Skeletal muscle tissue (tissue), 3 donors: ENCODE measurements at regions not wholly inside any gene's neighbourhood (a gene's known extent, or its start where the extent isn't known, plus 50 kb on each side); places are given as distances from the start of the nearest gene placed in this dataset.

Source experiments
- H3K27ac ChIP-seq: one replicate; pipeline ENCODE4 v1.7.0; 2013; ENCODE audit warnings: mild to moderate bottlenecking, low read depth, low read length, inconsistent platforms
- H3K27me3 ChIP-seq, 3 donors: one replicate each; pipeline ENCODE4 v1.7.0; 2013; ENCODE audit warnings: low read length in 3 of 3; ENCODE audit not compliant: control insufficient read depth in 3 of 3, insufficient read depth in 3 of 3
- H3K36me3 ChIP-seq, 3 donors: one replicate each; pipeline ENCODE4 v1.7.0; 2013; ENCODE audit warnings: low read length in 3 of 3; ENCODE audit not compliant: control insufficient read depth in 3 of 3, insufficient read depth in 3 of 3
- H3K4me1 ChIP-seq, 3 donors: one replicate each; pipeline ENCODE4 v1.7.0; 2013; ENCODE audit warnings: low read length in 3 of 3, mild to moderate bottlenecking in 3 of 3; ENCODE audit not compliant: control insufficient read depth in 3 of 3, insufficient read depth in 3 of 3
- H3K4me3 ChIP-seq, 3 donors: one replicate each; pipeline ENCODE4 v1.7.0; 2013; ENCODE audit warnings: low read length in 3 of 3
- H3K9ac ChIP-seq, 3 donors: one replicate each; pipeline ENCODE4 v1.7.0; 2013; ENCODE audit warnings: low read length in 3 of 3, mild to moderate bottlenecking in 3 of 3, moderate library complexity in 2 of 3, low read depth in 1 of 3
- H3K9me3 ChIP-seq, 3 donors: one replicate each; pipeline ENCODE4 v1.7.0; 2013; ENCODE audit warnings: low read length in 3 of 3; ENCODE audit not compliant: control insufficient read depth in 3 of 3
- donor health status: Osteomylitis.

- no peaks in the 10 kb centered on the region for H3K9me3 ChIP-seq
- H3K36me3 ChIP-seq: no peaks in the 10 kb centered on the region
- peaks cover 0 to 2% (median 0%) of the 10 kb centered on the region in 3 donors for H3K27me3 ChIP-seq
These were observed 267.6 kb downstream of the SKIDA1 start for GRCh38 chr10:21257919-21258318.

GRCh38 chr10:21257191-21257590, 268.3 kb downstream of the SKIDA1 start:
- no peaks in the 10 kb centered on the region for H3K36me3 ChIP-seq
- no peaks in the 10 kb centered on the region for H3K9me3 ChIP-seq
- H3K4me3 ChIP-seq: no peak overlapping the region
- H3K27ac ChIP-seq: no peak overlapping the region
- no peak overlapping the region for H3K9ac ChIP-seq
- H3K4me1 ChIP-seq: no peaks in the 10 kb centered on the region
- H3K27me3 ChIP-seq: peaks cover 0 to 2% (median 0%) of the 10 kb centered on the region in 3 donors

More at GRCh38 chr10:21257919-21258318, 267.6 kb downstream of the SKIDA1 start:
- Histone ChIP-seq H3K4me3 (no peak overlapping the region), H3K4me1 (no peaks in the 10 kb centered on the region), H3K27ac (no peak overlapping the region), H3K9ac (no peak overlapping the region)

- Histone ChIP-seq H3K27me3 (no peaks in the 10 kb centered on the region), H3K9ac (no peak overlapping the region), H3K4me1 (no peaks in the 10 kb centered on the region), H3K36me3 (no peaks in the 10 kb centered on the region), H3K4me3 (no peak overlapping the region), H3K27ac (no peak overlapping the region), H3K9me3 (no peaks in the 10 kb centered on the region)
These were observed 276.0 kb downstream of the SKIDA1 start for GRCh38 chr10:21249435-21249834.

- H3K36me3 ChIP-seq: no peaks in the 10 kb centered on the region
- H3K4me3 ChIP-seq: no peak overlapping the region
- H3K9me3 ChIP-seq: no peaks in the 10 kb centered on the region
- H3K4me1 ChIP-seq: no peaks in the 10 kb centered on the region
- no peaks in the 10 kb centered on the region for H3K27me3 ChIP-seq
- H3K27ac ChIP-seq: no peak overlapping the region
- H3K9ac ChIP-seq: no peak overlapping the region
These were observed 277.9 kb downstream of the SKIDA1 start for GRCh38 chr10:21247592-21247991.

GRCh38 chr10:21246178-21246577, 279.3 kb downstream of the SKIDA1 start:
- no peaks in the 10 kb centered on the region for H3K27me3 ChIP-seq
- no peaks in the 10 kb centered on the region for H3K4me1 ChIP-seq
- no peaks in the 10 kb centered on the region for H3K36me3 ChIP-seq
- H3K27ac ChIP-seq: no peak overlapping the region
- H3K4me3 ChIP-seq: no peak overlapping the region
- no peak overlapping the region for H3K9ac ChIP-seq
- H3K9me3 ChIP-seq: no peaks in the 10 kb centered on the region

- no peaks in the 10 kb centered on the region for H3K27me3 ChIP-seq
- no peaks in the 10 kb centered on the region for H3K36me3 ChIP-seq
- H3K9me3 ChIP-seq: no peaks in the 10 kb centered on the region
- H3K9ac ChIP-seq: no peak overlapping the region
- H3K27ac ChIP-seq: no peak overlapping the region
- no peaks in the 10 kb centered on the region for H3K4me1 ChIP-seq
- no peak overlapping the region for H3K4me3 ChIP-seq
These were observed 281.7 kb downstream of the SKIDA1 start for GRCh38 chr10:21243748-21244257.

GRCh38 chr10:21242915-21243314, 282.6 kb downstream of the SKIDA1 start:
- Histone ChIP-seq H3K4me3 (no peak overlapping the region), H3K27me3 (no peaks in the 10 kb centered on the region), H3K4me1 (no peaks in the 10 kb centered on the region), H3K36me3 (no peaks in the 10 kb centered on the region), H3K27ac (no peak overlapping the region), H3K9ac (no peak overlapping the region), H3K9me3 (no peaks in the 10 kb centered on the region)

GRCh38 chr10:21238717-21239116, 286.8 kb downstream of the SKIDA1 start:
- H3K9me3 ChIP-seq: no peaks in the 10 kb centered on the region
- no peaks in the 10 kb centered on the region for H3K36me3 ChIP-seq
- H3K4me1 ChIP-seq: no peaks in the 10 kb centered on the region
- no peak overlapping the region for H3K9ac ChIP-seq
- H3K27ac ChIP-seq: no peak overlapping the region
- H3K4me3 ChIP-seq: no peak overlapping the region
- no peaks in the 10 kb centered on the region for H3K27me3 ChIP-seq

- Histone ChIP-seq H3K27me3 (no peaks in the 10 kb centered on the region), H3K4me1 (no peaks in the 10 kb centered on the region), H3K9ac (no peak overlapping the region), H3K27ac (no peak overlapping the region), H3K9me3 (no peaks in the 10 kb centered on the region), H3K4me3 (no peak overlapping the region), H3K36me3 (no peaks in the 10 kb centered on the region)
These were observed 287.4 kb downstream of the SKIDA1 start for GRCh38 chr10:21238044-21238443.

- Histone ChIP-seq H3K27ac (no peak overlapping the region), H3K27me3 (no peaks in the 10 kb centered on the region), H3K9me3 (no peaks in the 10 kb centered on the region), H3K36me3 (no peaks in the 10 kb centered on the region), H3K4me1 (no peaks in the 10 kb centered on the region), H3K4me3 (no peak overlapping the region), H3K9ac (no peak overlapping the region)
These were observed 290.7 kb downstream of the SKIDA1 start for GRCh38 chr10:21234761-21235160.

GRCh38 chr10:21230219-21230618, 295.3 kb downstream of the SKIDA1 start:
- H3K27me3 ChIP-seq: no peaks in the 10 kb centered on the region
- no peaks in the 10 kb centered on the region for H3K36me3 ChIP-seq
- H3K9ac ChIP-seq: no peak overlapping the region
- H3K9me3 ChIP-seq: no peaks in the 10 kb centered on the region
- no peaks in the 10 kb centered on the region for H3K4me1 ChIP-seq
- H3K27ac ChIP-seq: no peak overlapping the region
- H3K4me3 ChIP-seq: no peak overlapping the region
